Sigmoid colon (tissue), 4 donors: ENCODE measurements at regions not wholly inside any gene's neighbourhood (a gene's known extent, or its start where the extent isn't known, plus 50 kb on each side); places are given as distances from the start of the nearest gene placed in this dataset.

Experiments used
- EP300 ChIP-seq, 4 donors: sonication (generic); formaldehyde crosslinking; IDR thresholded peaks; one replicate each; pipeline ENCODE4 v1.6.1; 2017; ENCODE audit warnings: antibody characterized with exemption in 4 of 4
- POLR2A ChIP-seq, 2 donors: fragments of 450-650 bp; IDR thresholded peaks; one replicate each; pipeline ENCODE4 v1.6.1; 2016; ENCODE audit warnings: antibody characterized with exemption in 2 of 2, mild to moderate bottlenecking in 2 of 2, moderate library complexity in 2 of 2
- POLR2AphosphoS5 ChIP-seq, 4 donors: sonication (generic); formaldehyde crosslinking; IDR thresholded peaks; one replicate each; pipeline ENCODE4 v1.6.1; 2017; ENCODE audit warnings: antibody characterized with exemption in 4 of 4
- TF ChIP-seq, protein P1 (sequence below), 4 experiments: fragments of 450-650 bp in 3 of 4; fragments of 200-600 bp in 1 of 4; IDR thresholded peaks; one replicate each; pipeline ENCODE4 v1.5.1; 2016 to 2019; ENCODE audit warnings: antibody characterized with exemption in 4 of 4, mild to moderate bottlenecking in 3 of 4, moderate library complexity in 2 of 4

GRCh38 chr2:81195017-81195773, 890.6 kb upstream of the LRRTM1 start:
- TF ChIP-seq EP300 (IDR thresholded peaks at IDR 0.05) = no peak
- TF ChIP-seq, protein P1, sequence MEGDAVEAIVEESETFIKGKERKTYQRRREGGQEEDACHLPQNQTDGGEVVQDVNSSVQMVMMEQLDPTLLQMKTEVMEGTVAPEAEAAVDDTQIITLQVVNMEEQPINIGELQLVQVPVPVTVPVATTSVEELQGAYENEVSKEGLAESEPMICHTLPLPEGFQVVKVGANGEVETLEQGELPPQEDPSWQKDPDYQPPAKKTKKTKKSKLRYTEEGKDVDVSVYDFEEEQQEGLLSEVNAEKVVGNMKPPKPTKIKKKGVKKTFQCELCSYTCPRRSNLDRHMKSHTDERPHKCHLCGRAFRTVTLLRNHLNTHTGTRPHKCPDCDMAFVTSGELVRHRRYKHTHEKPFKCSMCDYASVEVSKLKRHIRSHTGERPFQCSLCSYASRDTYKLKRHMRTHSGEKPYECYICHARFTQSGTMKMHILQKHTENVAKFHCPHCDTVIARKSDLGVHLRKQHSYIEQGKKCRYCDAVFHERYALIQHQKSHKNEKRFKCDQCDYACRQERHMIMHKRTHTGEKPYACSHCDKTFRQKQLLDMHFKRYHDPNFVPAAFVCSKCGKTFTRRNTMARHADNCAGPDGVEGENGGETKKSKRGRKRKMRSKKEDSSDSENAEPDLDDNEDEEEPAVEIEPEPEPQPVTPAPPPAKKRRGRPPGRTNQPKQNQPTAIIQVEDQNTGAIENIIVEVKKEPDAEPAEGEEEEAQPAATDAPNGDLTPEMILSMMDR (IDR thresholded peaks at IDR 0.05) = no peak
- no peak for TF ChIP-seq POLR2AphosphoS5 (IDR thresholded peaks at IDR 0.05)
- no peak for TF ChIP-seq POLR2A (IDR thresholded peaks at IDR 0.05)
